ENCODE measurements at regions not wholly inside any gene's neighbourhood (a gene's known extent, or its start where the extent isn't known, plus 50 kb on each side); places are given as distances from the start of the nearest gene placed in this dataset.

- Histone ChIP-seq H3K79me2 (ENCODE audit: insufficient read depth, low read length) (no peaks in the 10 kb centered on the region), H3K4me1 (ENCODE audit: insufficient read depth, low read length, poor library complexity, severe bottlenecking) (no peaks in the 10 kb centered on the region), H2AFZ (ENCODE audit: low read length) (0 out of 2 replicates have a peak overlapping the region, but pooled peaks have one; percentile 0), H4K20me1 (ENCODE audit: insufficient read depth, low read length, poor library complexity, severe bottlenecking) (no peaks in the 10 kb centered on the region), H3K9ac (ENCODE audit: low read depth, low read length, poor library complexity, severe bottlenecking) (no peak overlapping the region), H3K27me3 (ENCODE audit: insufficient read depth, low read length, poor library complexity, severe bottlenecking) (no peaks in the 10 kb centered on the region), H3K36me3 (ENCODE audit: insufficient read depth, low read length) (no peaks in the 10 kb centered on the region), H3K9me3 (ENCODE audit: insufficient read depth, low read depth, low read length) (no peaks in the 10 kb centered on the region), H3K9me2 (replicated peaks; ENCODE audit: low read depth, low read length) (no peaks in the 10 kb centered on the region), H3K4me2 (ENCODE audit: low read depth, low read length, poor library complexity, severe bottlenecking) (no peak overlapping the region), H3K4me3 (ENCODE audit: low read length, poor library complexity, severe bottlenecking) (no peak overlapping the region), H3F3A (ENCODE audit: low read depth) (no peaks in the 10 kb centered on the region)
- TF ChIP-seq CTCF (conservative IDR thresholded peaks at IDR 0.05; ENCODE audit: low read length) (peak; percentile 62), EZH2phosphoT487 (IDR thresholded peaks at IDR 0.05; ENCODE audit: borderline replicate concordance) (no peak)
These were observed 123.1 kb downstream of the OLIG3 start for GRCh38 chr6:137370871-137371633.

GRCh38 chr6:137369136-137369535 is 125.1 kb downstream of the OLIG3 start:
- Histone ChIP-seq H3K27me3 (ENCODE audit: insufficient read depth, low read length, poor library complexity, severe bottlenecking) (no peaks in the 10 kb centered on the region), H3F3A (ENCODE audit: low read depth) (no peaks in the 10 kb centered on the region), H3K9me3 (ENCODE audit: insufficient read depth, low read depth, low read length) (no peaks in the 10 kb centered on the region), H2AFZ (ENCODE audit: low read length) (no peak overlapping the region), H3K9ac (ENCODE audit: low read depth, low read length, poor library complexity, severe bottlenecking) (no peak overlapping the region), H3K4me2 (ENCODE audit: low read depth, low read length, poor library complexity, severe bottlenecking) (no peak overlapping the region), H3K36me3 (ENCODE audit: insufficient read depth, low read length) (no peaks in the 10 kb centered on the region), H3K79me2 (ENCODE audit: insufficient read depth, low read length) (no peaks in the 10 kb centered on the region), H3K4me3 (ENCODE audit: low read length, poor library complexity, severe bottlenecking) (no peak overlapping the region), H3K4me1 (ENCODE audit: insufficient read depth, low read length, poor library complexity, severe bottlenecking) (peaks cover 2% of the 10 kb centered on the region), H3K9me2 (replicated peaks; ENCODE audit: low read depth, low read length) (no peaks in the 10 kb centered on the region), H4K20me1 (ENCODE audit: insufficient read depth, low read length, poor library complexity, severe bottlenecking) (no peaks in the 10 kb centered on the region)
- TF ChIP-seq CTCF (conservative IDR thresholded peaks at IDR 0.05; ENCODE audit: low read length) = no peak
- no peak for TF ChIP-seq EZH2phosphoT487 (IDR thresholded peaks at IDR 0.05; ENCODE audit: borderline replicate concordance)

GRCh38 chr6:137365707-137366437 is 128.3 kb downstream of the OLIG3 start:
- H3K9me2 ChIP-seq (replicated peaks; ENCODE audit: low read depth, low read length) = no peaks in the 10 kb centered on the region
- H3K79me2 ChIP-seq (ENCODE audit: insufficient read depth, low read length) = no peaks in the 10 kb centered on the region
- no peak overlapping the region for H3K9ac ChIP-seq (ENCODE audit: low read depth, low read length, poor library complexity, severe bottlenecking)
- H3F3A ChIP-seq (ENCODE audit: low read depth) = no peaks in the 10 kb centered on the region
- H3K4me2 ChIP-seq (ENCODE audit: low read depth, low read length, poor library complexity, severe bottlenecking) = no peak overlapping the region
- no peak overlapping the region for H2AFZ ChIP-seq (ENCODE audit: low read length)
- no peaks in the 10 kb centered on the region for H4K20me1 ChIP-seq (ENCODE audit: insufficient read depth, low read length, poor library complexity, severe bottlenecking)
- no peaks in the 10 kb centered on the region for H3K27me3 ChIP-seq (ENCODE audit: insufficient read depth, low read length, poor library complexity, severe bottlenecking)
- H3K4me1 ChIP-seq (ENCODE audit: insufficient read depth, low read length, poor library complexity, severe bottlenecking) = peaks cover 12% of the 10 kb centered on the region
- no peak for TF ChIP-seq EZH2phosphoT487 (IDR thresholded peaks at IDR 0.05; ENCODE audit: borderline replicate concordance)
- no peak for TF ChIP-seq CTCF (conservative IDR thresholded peaks at IDR 0.05; ENCODE audit: low read length)
- H3K36me3 ChIP-seq (ENCODE audit: insufficient read depth, low read length) = no peaks in the 10 kb centered on the region
- no peaks in the 10 kb centered on the region for H3K9me3 ChIP-seq (ENCODE audit: insufficient read depth, low read depth, low read length)
- H3K4me3 ChIP-seq (ENCODE audit: low read length, poor library complexity, severe bottlenecking) = no peak overlapping the region
